Peyer's patch (tissue), 4 donors: ENCODE measurements at regions not wholly inside any gene's neighbourhood (a gene's known extent, or its start where the extent isn't known, plus 50 kb on each side); places are given as distances from the start of the nearest gene placed in this dataset.

ENCODE experiments used
- CTCF ChIP-seq, 6 experiments: fragments of 450-650 bp in 4 of 6; fragments of 200-600 bp in 2 of 6; sonication (generic) in 1 of 6; IDR thresholded peaks; one replicate each; pipeline ENCODE4 v1.5.1; 2017 to 2019; ENCODE audit warnings: antibody characterized with exemption in 6 of 6, mild to moderate bottlenecking in 3 of 6, moderate library complexity in 1 of 6
- POLR2A ChIP-seq, 2 donors: fragments of 450-650 bp; IDR thresholded peaks; one replicate each; pipeline ENCODE4 v1.5.1; 2017; ENCODE audit warnings: antibody characterized with exemption in 2 of 2, mild to moderate bottlenecking in 2 of 2, moderate library complexity in 2 of 2

GRCh38 chr15:25092661-25093060 lies 137.9 kb downstream of the SNRPN start:
- TF ChIP-seq CTCF (IDR thresholded peaks at IDR 0.05), result no peak
- no peak for TF ChIP-seq POLR2A (IDR thresholded peaks at IDR 0.05)
